PFSK-1 (cell line): ENCODE measurements at regions not wholly inside any gene's neighbourhood (a gene's known extent, or its start where the extent isn't known, plus 50 kb on each side); places are given as distances from the start of the nearest gene placed in this dataset.

Experiments used
- POLR2AphosphoS5 ChIP-seq: IDR thresholded peaks from 2 replicates; pipeline ENCODE4 v1.6.1; 2012; ENCODE audit warnings: low read depth, mild to moderate bottlenecking, control low read depth, low read length, moderate library complexity
- SIN3A ChIP-seq: IDR thresholded peaks from 2 replicates; pipeline ENCODE4 v1.6.1; 2012; ENCODE audit warnings: mild to moderate bottlenecking, low read length, moderate library complexity, borderline replicate concordance; ENCODE audit not compliant: insufficient read depth
- TAF1 ChIP-seq: IDR thresholded peaks from 2 replicates; pipeline ENCODE4 v1.6.1; 2012; ENCODE audit warnings: low read length, control low read depth, borderline replicate concordance; ENCODE audit not compliant: insufficient read depth
- TF ChIP-seq, protein P1 (sequence below), 2 experiments: IDR thresholded peaks; 2 replicates each; pipeline versions ENCODE4 v1.6.1 to v1.8.0; 2011 to 2012; ENCODE audit warnings: low read depth in 2 of 2, low read length in 2 of 2, control low read depth in 1 of 2, inconsistent platforms in 1 of 2, mild to moderate bottlenecking in 1 of 2, moderate library complexity in 1 of 2; ENCODE audit not compliant: insufficient read depth in 1 of 2

DNA sequence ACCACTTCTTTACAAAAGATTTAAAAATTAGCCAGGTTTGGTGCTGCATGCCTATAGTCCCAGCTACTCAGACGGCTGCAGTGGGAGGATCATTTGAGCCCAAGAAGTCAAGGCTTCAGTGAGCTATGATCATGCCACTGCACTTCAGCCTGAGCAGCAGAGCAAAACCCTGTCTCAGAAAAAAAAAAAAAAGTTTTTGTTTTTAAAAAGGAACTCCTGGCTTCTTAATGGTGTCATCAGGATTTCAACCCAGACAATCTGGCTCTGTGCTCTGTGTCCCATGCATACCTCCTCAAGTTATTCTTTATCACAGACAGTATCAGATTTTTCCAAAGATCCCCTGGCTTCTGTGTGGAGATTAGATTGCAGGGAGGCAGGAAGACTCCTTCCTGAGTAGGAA is 64.2 kb upstream of the IL12A start:
- TF ChIP-seq TAF1 (no peak), SIN3A (no peak), POLR2AphosphoS5 (no peak)
- TF ChIP-seq, protein P1, sequence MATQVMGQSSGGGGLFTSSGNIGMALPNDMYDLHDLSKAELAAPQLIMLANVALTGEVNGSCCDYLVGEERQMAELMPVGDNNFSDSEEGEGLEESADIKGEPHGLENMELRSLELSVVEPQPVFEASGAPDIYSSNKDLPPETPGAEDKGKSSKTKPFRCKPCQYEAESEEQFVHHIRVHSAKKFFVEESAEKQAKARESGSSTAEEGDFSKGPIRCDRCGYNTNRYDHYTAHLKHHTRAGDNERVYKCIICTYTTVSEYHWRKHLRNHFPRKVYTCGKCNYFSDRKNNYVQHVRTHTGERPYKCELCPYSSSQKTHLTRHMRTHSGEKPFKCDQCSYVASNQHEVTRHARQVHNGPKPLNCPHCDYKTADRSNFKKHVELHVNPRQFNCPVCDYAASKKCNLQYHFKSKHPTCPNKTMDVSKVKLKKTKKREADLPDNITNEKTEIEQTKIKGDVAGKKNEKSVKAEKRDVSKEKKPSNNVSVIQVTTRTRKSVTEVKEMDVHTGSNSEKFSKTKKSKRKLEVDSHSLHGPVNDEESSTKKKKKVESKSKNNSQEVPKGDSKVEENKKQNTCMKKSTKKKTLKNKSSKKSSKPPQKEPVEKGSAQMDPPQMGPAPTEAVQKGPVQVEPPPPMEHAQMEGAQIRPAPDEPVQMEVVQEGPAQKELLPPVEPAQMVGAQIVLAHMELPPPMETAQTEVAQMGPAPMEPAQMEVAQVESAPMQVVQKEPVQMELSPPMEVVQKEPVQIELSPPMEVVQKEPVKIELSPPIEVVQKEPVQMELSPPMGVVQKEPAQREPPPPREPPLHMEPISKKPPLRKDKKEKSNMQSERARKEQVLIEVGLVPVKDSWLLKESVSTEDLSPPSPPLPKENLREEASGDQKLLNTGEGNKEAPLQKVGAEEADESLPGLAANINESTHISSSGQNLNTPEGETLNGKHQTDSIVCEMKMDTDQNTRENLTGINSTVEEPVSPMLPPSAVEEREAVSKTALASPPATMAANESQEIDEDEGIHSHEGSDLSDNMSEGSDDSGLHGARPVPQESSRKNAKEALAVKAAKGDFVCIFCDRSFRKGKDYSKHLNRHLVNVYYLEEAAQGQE (IDR thresholded peaks at IDR 0.05; ENCODE audit: insufficient read depth in 1 of 2, low read depth in 2 of 2, low read length in 2 of 2) = no peak
